Activated CD4-positive, alpha-beta T cell treated with anti-CD3 and anti-CD28 coated beads for 24 hours (primary cell): ENCODE measurements at regions not wholly inside any gene's neighbourhood (a gene's known extent, or its start where the extent isn't known, plus 50 kb on each side); places are given as distances from the start of the nearest gene placed in this dataset.

Source experiments
- DNase-seq, 2 donors: peaks; one replicate each; pipeline ENCODE4 v3.0.0-alpha.2; 2020; ENCODE audit warnings: low read depth in 2 of 2

- no peak for DNase-seq
These were observed 217.0 kb downstream of the METTL4 start for GRCh38 chr18:2354292-2354691.

- no peak for DNase-seq
These were observed 214.4 kb downstream of the METTL4 start for GRCh38 chr18:2356906-2357305.

GRCh38 chr18:2360861-2361260, 210.4 kb downstream of the METTL4 start:
- no peak for DNase-seq

- no peak for DNase-seq
These were observed 203.2 kb downstream of the METTL4 start for GRCh38 chr18:2368102-2368501.

- DNase-seq, result no peak
These were observed 194.6 kb downstream of the METTL4 start for GRCh38 chr18:2376707-2377106.

- DNase-seq, result no peak
These were observed 191.2 kb downstream of the METTL4 start for GRCh38 chr18:2380101-2380500.

GRCh38 chr18:2381539-2381938, 189.8 kb downstream of the METTL4 start:
- DNase-seq, result no peak

GRCh38 chr18:2387588-2387987, 183.7 kb downstream of the METTL4 start:
- DNase-seq, result no peak

- no peak for DNase-seq
These were observed 181.1 kb downstream of the METTL4 start for GRCh38 chr18:2390158-2390557.

GRCh38 chr18:2391470-2391869, 179.8 kb downstream of the METTL4 start:
- no peak for DNase-seq

- no peak for DNase-seq
These were observed 178.9 kb downstream of the METTL4 start for GRCh38 chr18:2392446-2392845.

- no peak for DNase-seq
These were observed 176.6 kb downstream of the METTL4 start for GRCh38 chr18:2394684-2395083.

GRCh38 chr18:2395427-2396161, 175.7 kb downstream of the METTL4 start:
- DNase-seq, result no peak

GRCh38 chr18:2396162-2396505, 175.2 kb downstream of the METTL4 start:
- no peak for DNase-seq

- no peak for DNase-seq
These were observed 170.6 kb downstream of the METTL4 start for GRCh38 chr18:2400701-2401196.

GRCh38 chr18:2402084-2402483, 169.2 kb downstream of the METTL4 start:
- no peak for DNase-seq

- no peak for DNase-seq
These were observed 164.8 kb downstream of the METTL4 start for GRCh38 chr18:2406544-2406943.

- no peak for DNase-seq
These were observed 163.3 kb downstream of the METTL4 start for GRCh38 chr18:2407961-2408360.

GRCh38 chr18:2409906-2410305, 161.4 kb downstream of the METTL4 start:
- DNase-seq, result no peak

GRCh38 chr18:2410688-2411087, 160.6 kb downstream of the METTL4 start:
- DNase-seq, result no peak

- no peak for DNase-seq
These were observed 159.8 kb downstream of the METTL4 start for GRCh38 chr18:2411381-2411960.

- no peak for DNase-seq
These were observed 159.0 kb downstream of the METTL4 start for GRCh38 chr18:2412281-2412680.

GRCh38 chr18:2412996-2413751, 158.1 kb downstream of the METTL4 start:
- DNase-seq, result no peak
